Glomerular visceral epithelial cell (primary cell): ENCODE measurements at regions not wholly inside any gene's neighbourhood (a gene's known extent, or its start where the extent isn't known, plus 50 kb on each side); places are given as distances from the start of the nearest gene placed in this dataset.
"Not testable (repeated sequence)": the region's sequence is repeated elsewhere in the genome, so short reads cannot be mapped to it uniquely, and the experiment has no call there.

Experiments used
- DNase-seq: peaks from one replicate; pipeline ENCODE4 v3.0.0-alpha.2; 2016; ENCODE audit errors: extremely low spot score

- DNase-seq: no peak
Measured at GRCh38 chr1:47522935-47523834, 85.3 kb downstream of the FOXD2 start.

GRCh38 chr1:47523835-47524215, 86.0 kb downstream of the FOXD2 start:
- no peak for DNase-seq

- no peak for DNase-seq
Measured at GRCh38 chr1:47524272-47524671, 86.4 kb downstream of the FOXD2 start.

- no peak for DNase-seq
Measured at GRCh38 chr1:47527653-47528272, 89.9 kb downstream of the FOXD2 start.

- no peak for DNase-seq
Measured at GRCh38 chr1:47529520-47530098, 91.8 kb downstream of the FOXD2 start.

- DNase-seq: no peak
Measured at GRCh38 chr1:47532921-47533792, 95.3 kb downstream of the FOXD2 start.

- no peak for DNase-seq
Measured at GRCh38 chr1:47533793-47534328, 96.0 kb downstream of the FOXD2 start.

- no peak for DNase-seq
Measured at GRCh38 chr1:47534436-47534835, 96.6 kb downstream of the FOXD2 start.

- DNase-seq: no peak
Measured at GRCh38 chr1:47536646-47537118, 98.8 kb downstream of the FOXD2 start.

- no peak for DNase-seq
Measured at GRCh38 chr1:47537268-47537667, 99.4 kb downstream of the FOXD2 start.

GRCh38 chr1:47537966-47538365, 100.1 kb downstream of the FOXD2 start:
- DNase-seq: no peak

- not testable (repeated sequence) for DNase-seq
Measured at GRCh38 chr1:47538530-47538929, 100.7 kb downstream of the FOXD2 start.

GRCh38 chr1:47541705-47542104, 103.9 kb downstream of the FOXD2 start:
- DNase-seq: not testable (repeated sequence)

GRCh38 chr1:47543089-47543488, 105.2 kb downstream of the FOXD2 start:
- DNase-seq: not testable (repeated sequence)

GRCh38 chr1:47545912-47546483, 108.2 kb downstream of the FOXD2 start:
- no peak for DNase-seq

- no peak for DNase-seq
Measured at GRCh38 chr1:47547753-47548573, 110.1 kb downstream of the FOXD2 start.

GRCh38 chr1:47548637-47549036, 110.8 kb downstream of the FOXD2 start:
- DNase-seq: no peak

GRCh38 chr1:47549532-47549931, 111.7 kb downstream of the FOXD2 start:
- no peak for DNase-seq

- no peak for DNase-seq
Measured at GRCh38 chr1:47550929-47551328, 113.1 kb downstream of the FOXD2 start.

- no peak for DNase-seq
Measured at GRCh38 chr1:47551971-47552528, 114.2 kb downstream of the FOXD2 start.
